Panc1 (cell line): ENCODE measurements at regions not wholly inside any gene's neighbourhood (a gene's known extent, or its start where the extent isn't known, plus 50 kb on each side); places are given as distances from the start of the nearest gene placed in this dataset.

Source experiments
- ATAC-seq: fragments of 200-7000 bp; cut with Tn5 transposase; 2 replicates; pipeline ENCODE4 v1.9.1; 2020; ENCODE audit warnings: mild to moderate bottlenecking, moderate library complexity
- BruUV-seq: library from RNA; stranded (reverse); fragments of 400-500 nt; replicated peaks from 2 replicates; lab custom pipeline; 2021; lab: Mats Ljungman, UMichigan
- CTCF ChIA-PET: fragments of 300-600 bp; sonication (Branson Sonifier 250); formaldehyde crosslinking; loops from one replicate; lab custom pipeline; 2022; ENCODE audit warnings: antibody characterized with exemption; lab: Charles Lee
- POLR2A ChIA-PET: fragments of 300-600 bp; sonication (Branson Sonifier 250); formaldehyde crosslinking; loops from one replicate; lab custom pipeline; 2022; ENCODE audit warnings: antibody characterized with exemption; lab: Charles Lee
- DNase-seq: peaks from one replicate; pipeline ENCODE4 v3.0.0-alpha.2; 2010; ENCODE audit warnings: low read depth, low spot score
- H3K27ac ChIP-seq: 2 replicates; pipeline ENCODE4 v1.5.1; 2011; ENCODE audit warnings: mild to moderate bottlenecking, low read length, inconsistent platforms
- H3K27me3 ChIP-seq: fragments of 200-500 bp; sonication (Bioruptor generic); 2 replicates; pipeline ENCODE4 v1.6.0; 2014; ENCODE audit warnings: low read length, inconsistent platforms; ENCODE audit not compliant: control insufficient read depth, insufficient read depth
- H3K36me3 ChIP-seq: fragments of 200-500 bp; sonication (Bioruptor generic); 2 replicates; pipeline ENCODE4 v1.5.1; 2014; ENCODE audit warnings: inconsistent platforms, mild to moderate bottlenecking, low read length, moderate library complexity; ENCODE audit not compliant: control insufficient read depth, insufficient read depth
- H3K4me1 ChIP-seq: 2 replicates; pipeline ENCODE4 v1.5.1; 2011; ENCODE audit warnings: inconsistent platforms, mild to moderate bottlenecking, low read length, moderate library complexity; ENCODE audit not compliant: control insufficient read depth, insufficient read depth
- H3K4me3 ChIP-seq, 2 experiments: 2 replicates each; pipeline ENCODE4 v1.5.1; 2011 to 2012; ENCODE audit warnings: low read depth in 2 of 2, low read length in 2 of 2, mild to moderate bottlenecking in 2 of 2, inconsistent platforms in 1 of 2, moderate library complexity in 1 of 2
- H3K9me3 ChIP-seq: fragments of 200-500 bp; sonication (Bioruptor generic); 2 replicates; pipeline ENCODE4 v1.5.1; 2014; ENCODE audit warnings: low read depth, mild to moderate bottlenecking, inconsistent platforms, low read length, moderate library complexity; ENCODE audit not compliant: control insufficient read depth, insufficient read depth
- POLR2AphosphoS5 ChIP-seq: IDR thresholded peaks from 2 replicates; pipeline ENCODE4 v1.6.1; 2012; ENCODE audit warnings: mild to moderate bottlenecking, low read depth, low read length, moderate library complexity
- SIN3A ChIP-seq: IDR thresholded peaks from 2 replicates; pipeline ENCODE4 v1.6.1; 2012; ENCODE audit warnings: low read depth, mild to moderate bottlenecking, low read length, moderate library complexity, borderline replicate concordance; ENCODE audit not compliant: insufficient read depth
- TCF7L2 ChIP-seq: IDR thresholded peaks from 2 replicates; pipeline ENCODE4 v1.6.1; 2011; ENCODE audit warnings: mild to moderate bottlenecking, low read depth, low read length, inconsistent platforms
- in situ Hi-C: cut with HindIII; loops from 2 replicates; pipeline ENCODE4 v1.10.0; 2016; ENCODE audit warnings: low sequenced_read_pairs, low pct_unique_long_range_greater_than_20kb
- intact Hi-C: fragments of 100-400 bp; cut with micrococcal nuclease; formaldehyde crosslinking; loops from one replicate; pipeline ENCODE4 v1.10.0; 2022; ENCODE audit not compliant: unreplicated experiment
- TF ChIP-seq, protein P1 (sequence below), 2 experiments: IDR thresholded peaks; 2 replicates each; pipeline ENCODE4 v1.6.1; 2011 to 2012; ENCODE audit warnings: low read depth in 2 of 2, control low read depth in 1 of 2, low read length in 1 of 2, mild to moderate bottlenecking in 1 of 2, moderate library complexity in 1 of 2; ENCODE audit not compliant: insufficient read depth in 1 of 2
- TF ChIP-seq, protein P2 (sequence below): fragments of 450-650 bp; IDR thresholded peaks from 2 replicates; pipeline ENCODE4 v1.5.1; 2017; ENCODE audit warnings: mild to moderate bottlenecking

DNA sequence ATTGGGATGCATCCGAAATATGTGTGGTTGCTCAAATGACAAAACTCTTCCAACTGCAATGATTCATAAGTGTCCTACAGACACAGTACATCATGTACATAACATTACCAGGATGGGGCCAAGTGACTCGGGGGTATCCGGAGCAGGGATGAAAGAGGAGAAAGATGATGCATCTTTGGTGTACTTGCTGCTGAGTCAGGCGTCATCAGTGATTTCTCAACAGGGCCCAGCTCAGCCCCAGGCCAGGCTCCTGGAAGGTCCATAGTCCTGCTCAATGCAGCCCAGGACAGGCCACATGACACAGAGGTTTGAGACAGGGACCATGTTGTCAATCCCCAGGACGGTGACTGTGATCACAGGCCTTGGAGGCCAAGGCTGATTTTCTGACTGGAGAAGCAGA, 59.3 kb downstream of the GGTLC2 start:
- Histone ChIP-seq H3K4me3 (no peak overlapping the region), H3K27me3 (no peaks in the 10 kb centered on the region), H3K36me3 (no peaks in the 10 kb centered on the region), H3K4me1 (no peaks in the 10 kb centered on the region), H3K9me3 (no peaks in the 10 kb centered on the region), H3K27ac (no peak overlapping the region)
- no TSS peak for BruUV-seq
- TF ChIP-seq TCF7L2 (no peak), SIN3A (no peak), POLR2AphosphoS5 (no peak)
- TF ChIP-seq, protein P1, sequence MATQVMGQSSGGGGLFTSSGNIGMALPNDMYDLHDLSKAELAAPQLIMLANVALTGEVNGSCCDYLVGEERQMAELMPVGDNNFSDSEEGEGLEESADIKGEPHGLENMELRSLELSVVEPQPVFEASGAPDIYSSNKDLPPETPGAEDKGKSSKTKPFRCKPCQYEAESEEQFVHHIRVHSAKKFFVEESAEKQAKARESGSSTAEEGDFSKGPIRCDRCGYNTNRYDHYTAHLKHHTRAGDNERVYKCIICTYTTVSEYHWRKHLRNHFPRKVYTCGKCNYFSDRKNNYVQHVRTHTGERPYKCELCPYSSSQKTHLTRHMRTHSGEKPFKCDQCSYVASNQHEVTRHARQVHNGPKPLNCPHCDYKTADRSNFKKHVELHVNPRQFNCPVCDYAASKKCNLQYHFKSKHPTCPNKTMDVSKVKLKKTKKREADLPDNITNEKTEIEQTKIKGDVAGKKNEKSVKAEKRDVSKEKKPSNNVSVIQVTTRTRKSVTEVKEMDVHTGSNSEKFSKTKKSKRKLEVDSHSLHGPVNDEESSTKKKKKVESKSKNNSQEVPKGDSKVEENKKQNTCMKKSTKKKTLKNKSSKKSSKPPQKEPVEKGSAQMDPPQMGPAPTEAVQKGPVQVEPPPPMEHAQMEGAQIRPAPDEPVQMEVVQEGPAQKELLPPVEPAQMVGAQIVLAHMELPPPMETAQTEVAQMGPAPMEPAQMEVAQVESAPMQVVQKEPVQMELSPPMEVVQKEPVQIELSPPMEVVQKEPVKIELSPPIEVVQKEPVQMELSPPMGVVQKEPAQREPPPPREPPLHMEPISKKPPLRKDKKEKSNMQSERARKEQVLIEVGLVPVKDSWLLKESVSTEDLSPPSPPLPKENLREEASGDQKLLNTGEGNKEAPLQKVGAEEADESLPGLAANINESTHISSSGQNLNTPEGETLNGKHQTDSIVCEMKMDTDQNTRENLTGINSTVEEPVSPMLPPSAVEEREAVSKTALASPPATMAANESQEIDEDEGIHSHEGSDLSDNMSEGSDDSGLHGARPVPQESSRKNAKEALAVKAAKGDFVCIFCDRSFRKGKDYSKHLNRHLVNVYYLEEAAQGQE (IDR thresholded peaks at IDR 0.05; ENCODE audit: insufficient read depth in 1 of 2, low read depth in 2 of 2, low read length in 1 of 2), result no peak
- TF ChIP-seq, protein P2, sequence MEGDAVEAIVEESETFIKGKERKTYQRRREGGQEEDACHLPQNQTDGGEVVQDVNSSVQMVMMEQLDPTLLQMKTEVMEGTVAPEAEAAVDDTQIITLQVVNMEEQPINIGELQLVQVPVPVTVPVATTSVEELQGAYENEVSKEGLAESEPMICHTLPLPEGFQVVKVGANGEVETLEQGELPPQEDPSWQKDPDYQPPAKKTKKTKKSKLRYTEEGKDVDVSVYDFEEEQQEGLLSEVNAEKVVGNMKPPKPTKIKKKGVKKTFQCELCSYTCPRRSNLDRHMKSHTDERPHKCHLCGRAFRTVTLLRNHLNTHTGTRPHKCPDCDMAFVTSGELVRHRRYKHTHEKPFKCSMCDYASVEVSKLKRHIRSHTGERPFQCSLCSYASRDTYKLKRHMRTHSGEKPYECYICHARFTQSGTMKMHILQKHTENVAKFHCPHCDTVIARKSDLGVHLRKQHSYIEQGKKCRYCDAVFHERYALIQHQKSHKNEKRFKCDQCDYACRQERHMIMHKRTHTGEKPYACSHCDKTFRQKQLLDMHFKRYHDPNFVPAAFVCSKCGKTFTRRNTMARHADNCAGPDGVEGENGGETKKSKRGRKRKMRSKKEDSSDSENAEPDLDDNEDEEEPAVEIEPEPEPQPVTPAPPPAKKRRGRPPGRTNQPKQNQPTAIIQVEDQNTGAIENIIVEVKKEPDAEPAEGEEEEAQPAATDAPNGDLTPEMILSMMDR, result no peak
- intact Hi-C loops, result no loop called here
- no peak for DNase-seq
- no peak for ATAC-seq
- in situ Hi-C loops, result no loop called here
- POLR2A ChIA-PET, result no interaction called here
- CTCF ChIA-PET, result no interaction called here

GRCh38 chr22:22704156-22704946, 59.9 kb downstream of the GGTLC2 start:
- POLR2A ChIA-PET, result no interaction called here
- Histone ChIP-seq H3K27ac (no peak overlapping the region), H3K4me3 (no peak overlapping the region), H3K4me1 (no peaks in the 10 kb centered on the region), H3K9me3 (no peaks in the 10 kb centered on the region), H3K36me3 (no peaks in the 10 kb centered on the region), H3K27me3 (no peaks in the 10 kb centered on the region)
- TF ChIP-seq, protein P1 (IDR thresholded peaks at IDR 0.05; ENCODE audit: insufficient read depth in 1 of 2, low read depth in 2 of 2, low read length in 1 of 2), result no peak
- no peak for TF ChIP-seq TCF7L2
- TF ChIP-seq, protein P2, result no peak
- BruUV-seq, result no TSS peak
- DNase-seq, result no peak
- CTCF ChIA-PET, result interaction anchor here (0.6 kb wide), 1 partner anchor 1054 kb away, joined by 9 read pairs; no protein-coding TSS in a partner anchor
- intact Hi-C loops, result no loop called here
- in situ Hi-C loops, result no loop called here
- no peak for ATAC-seq
